Stimulated activated CD8-positive, alpha-beta memory T cell treated with anti-CD3 and anti-CD28 coated beads, Interleukin-15, amount 100 ng/mL, for 4 hours (primary cell): ENCODE measurements at regions not wholly inside any gene's neighbourhood (a gene's known extent, or its start where the extent isn't known, plus 50 kb on each side); places are given as distances from the start of the nearest gene placed in this dataset.

Source experiments
- DNase-seq, 2 donors: peaks; one replicate each; pipeline ENCODE4 v3.0.0-alpha.2; 2020; ENCODE audit warnings: low read depth in 2 of 2

GRCh38 chr14:38901791-38902190, 201.2 kb downstream of the SEC23A start:
- no peak for DNase-seq

GRCh38 chr14:38900887-38901286, 202.1 kb downstream of the SEC23A start:
- DNase-seq: no peak

DNA sequence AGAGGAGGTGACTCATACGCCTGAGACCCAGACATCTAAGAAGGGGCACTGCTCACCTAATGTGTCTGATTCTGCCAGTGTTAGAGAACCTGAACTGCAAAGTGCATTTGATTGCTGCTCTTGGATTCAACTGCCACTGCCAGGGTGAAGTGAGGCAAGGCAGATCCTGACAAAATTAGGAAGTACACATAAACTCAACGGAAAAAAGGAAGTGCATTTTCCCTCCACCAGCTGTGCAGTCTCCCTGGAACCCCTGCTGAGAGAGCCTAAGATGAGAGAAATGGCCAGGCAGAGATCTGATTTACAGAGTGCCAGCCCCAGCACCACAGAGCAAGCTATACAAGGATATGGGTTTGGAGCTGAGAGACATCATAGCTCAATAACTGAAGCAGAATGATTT, 215.3 kb downstream of the SEC23A start:
- no peak for DNase-seq

GRCh38 chr14:38884109-38884508, 218.9 kb downstream of the SEC23A start:
- no peak for DNase-seq

GRCh38 chr14:38883127-38883526, 219.9 kb downstream of the SEC23A start:
- no peak for DNase-seq

GRCh38 chr14:38882533-38882932, 220.5 kb downstream of the SEC23A start:
- no peak for DNase-seq

DNA sequence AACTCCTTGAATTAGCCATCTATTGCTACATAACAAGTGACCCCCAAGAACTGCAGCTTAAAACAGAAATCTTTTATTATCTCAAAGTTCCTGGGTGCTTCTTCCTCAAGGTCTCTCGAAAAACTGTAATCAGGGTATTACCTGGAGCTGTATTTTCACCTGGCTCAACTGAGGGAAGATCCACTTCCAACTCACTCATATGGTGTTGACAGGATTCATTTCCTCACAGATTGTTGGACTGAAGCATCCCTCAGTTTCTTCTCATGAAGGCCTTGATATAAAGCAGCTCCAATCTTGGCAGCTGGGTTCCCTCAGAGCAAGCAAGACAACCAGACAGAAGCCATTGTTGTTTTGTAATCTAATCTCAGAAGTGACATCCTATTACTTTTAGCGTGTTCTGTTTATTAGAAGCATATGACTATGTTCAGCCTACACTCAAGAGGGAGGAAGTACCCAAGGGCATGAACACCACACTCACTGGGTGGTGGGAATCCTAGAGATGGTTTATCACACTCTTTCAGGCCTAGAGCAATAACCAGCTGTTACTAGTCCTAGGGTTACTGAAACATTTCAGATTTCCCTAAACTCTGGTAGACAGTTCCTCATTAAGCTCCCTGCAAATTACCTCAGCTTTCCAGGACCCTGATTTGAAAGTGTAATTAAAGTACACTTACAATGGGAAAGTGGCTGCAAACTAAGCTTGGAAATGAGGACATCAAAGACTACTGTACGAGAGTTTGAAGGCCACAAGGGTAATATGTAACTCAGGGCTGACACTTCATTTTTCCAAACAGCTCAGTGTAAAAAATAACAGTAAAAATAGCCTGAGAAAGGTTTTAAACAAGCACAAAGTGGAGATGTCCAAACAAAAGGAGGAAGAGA, 222.2 kb downstream of the SEC23A start:
- DNase-seq: no peak

- no peak for DNase-seq
These were observed 225.2 kb downstream of the SEC23A start for GRCh38 chr14:38877744-38878388.

- no peak for DNase-seq
These were observed 228.3 kb downstream of the SEC23A start for GRCh38 chr14:38874721-38875120.

GRCh38 chr14:38873941-38874612, 229.0 kb downstream of the SEC23A start:
- DNase-seq: no peak

- DNase-seq: no peak
These were observed 232.7 kb downstream of the SEC23A start for GRCh38 chr14:38870296-38870836.

DNA sequence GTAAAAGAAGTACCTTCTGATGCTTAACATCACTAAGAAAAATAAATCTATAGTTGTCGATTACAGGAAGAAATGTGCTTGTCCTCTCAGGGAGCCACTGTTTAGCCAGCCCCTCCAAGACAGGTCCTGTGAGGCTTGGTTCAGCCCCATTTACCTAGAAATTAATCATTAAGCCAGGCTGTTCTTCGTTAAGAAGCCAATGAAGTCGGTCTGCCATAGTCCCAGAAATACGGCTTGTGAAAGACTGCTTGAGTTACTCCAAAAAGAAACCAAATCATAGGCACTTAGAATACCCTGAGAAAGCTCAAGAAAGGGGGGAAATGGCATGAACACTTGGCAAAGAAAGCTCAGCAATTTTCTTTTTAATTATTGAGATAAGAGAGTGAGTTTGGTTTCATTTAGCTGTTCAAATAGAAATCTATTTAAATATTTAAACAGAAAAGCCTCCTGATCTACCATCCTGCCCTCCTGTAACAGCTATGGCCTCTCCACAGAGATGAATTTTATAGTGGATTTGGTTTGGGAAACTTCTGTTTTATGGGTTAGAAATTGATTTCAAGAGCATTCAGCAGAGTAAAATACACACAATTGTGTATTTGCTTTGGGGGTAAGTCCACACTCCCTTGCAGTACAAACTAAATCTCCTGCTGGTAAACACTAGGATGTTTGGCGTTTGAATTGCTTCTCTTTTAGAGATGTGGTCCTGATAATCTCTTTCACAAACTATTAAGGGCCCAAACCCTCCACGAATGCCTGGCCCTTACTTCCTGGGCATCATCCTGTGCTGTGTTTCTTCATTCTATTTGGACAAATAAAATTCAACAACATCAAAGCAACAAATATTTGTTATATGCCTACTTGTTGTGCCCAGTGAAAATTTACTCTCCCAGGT, 234.4 kb downstream of the SEC23A start:
- DNase-seq: no peak

GRCh38 chr14:38867561-38868150, 235.4 kb downstream of the SEC23A start:
- DNase-seq: peak in 1 of 2 donors; percentile 29

GRCh38 chr14:38866461-38866860, 236.6 kb downstream of the SEC23A start:
- DNase-seq: no peak

DNA sequence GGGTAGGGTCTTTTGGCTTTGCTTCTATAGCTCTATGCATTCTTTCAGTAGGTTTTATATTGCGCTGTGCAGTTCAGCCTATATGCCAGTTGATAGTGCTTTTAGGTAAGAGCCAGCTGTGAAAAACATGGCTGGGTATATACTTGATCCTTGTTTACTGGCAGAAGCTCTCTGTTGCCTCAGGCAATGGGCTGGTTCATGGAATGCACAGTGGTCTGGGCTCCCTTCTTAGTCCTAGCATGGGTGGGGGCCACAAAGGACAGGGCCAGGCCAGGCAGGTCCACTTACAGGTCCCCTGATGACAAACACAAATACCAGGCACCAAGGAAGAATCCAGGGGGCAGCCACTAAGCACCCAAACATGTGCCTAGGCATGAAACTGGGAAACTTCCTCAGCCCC, 240.7 kb downstream of the SEC23A start:
- DNase-seq: no peak

GRCh38 chr14:38860530-38860929, 242.5 kb downstream of the SEC23A start:
- DNase-seq: no peak

GRCh38 chr14:38856798-38857197, 246.2 kb downstream of the SEC23A start:
- DNase-seq: no peak

DNA sequence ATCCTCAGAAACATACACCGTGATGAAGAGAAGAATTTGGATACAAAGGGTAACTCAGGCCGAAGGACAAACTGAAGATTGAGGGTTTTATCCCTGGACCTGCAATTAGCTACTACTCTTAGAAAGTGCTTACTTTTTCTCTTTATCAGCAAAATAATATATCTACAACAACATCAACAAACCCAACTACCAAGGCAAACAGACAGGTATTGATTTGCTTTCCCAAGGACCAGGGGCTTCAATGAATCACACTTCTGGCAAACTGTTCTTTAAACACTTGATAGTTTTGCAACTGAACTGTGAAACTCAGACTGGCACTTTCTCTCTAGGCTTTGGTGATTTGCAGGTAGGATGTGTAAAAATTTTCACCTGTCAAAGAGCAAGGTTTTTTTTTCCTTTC, 247.5 kb downstream of the SEC23A start:
- DNase-seq: no peak

GRCh38 chr14:38851111-38851510, 251.9 kb downstream of the SEC23A start:
- no peak for DNase-seq

DNA sequence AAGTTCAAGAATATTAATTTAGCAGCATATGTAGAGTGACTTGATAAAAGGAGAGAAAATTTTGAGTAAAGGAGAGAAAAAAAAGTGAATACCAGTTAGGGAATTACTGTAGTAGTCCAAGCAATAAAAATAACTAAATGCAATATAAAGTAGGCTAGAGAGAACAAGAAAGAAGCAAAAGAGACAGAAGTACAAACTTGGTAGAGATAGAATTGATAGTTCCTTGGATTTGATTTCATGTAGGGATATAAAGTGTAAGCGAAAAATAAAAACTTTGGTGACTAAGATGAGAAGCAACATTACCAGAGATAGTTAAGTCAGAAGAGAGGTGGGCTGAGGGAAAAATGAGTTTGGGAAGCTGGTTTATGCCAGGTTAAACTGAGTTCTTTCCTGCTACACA, 252.4 kb downstream of the SEC23A start:
- no peak for DNase-seq
